GM12878 (cell line): ENCODE measurements at regions not wholly inside any gene's neighbourhood (a gene's known extent, or its start where the extent isn't known, plus 50 kb on each side); places are given as distances from the start of the nearest gene placed in this dataset. TPM values are rescaled to one million over a fixed set of nuclear protein-coding genes. Genes with fewer than 3 reads are reported as not detected.

Source experiments
- ATAC-seq: fragments of 200-7000 bp; cut with Tn5 transposase; 3 replicates; pipeline ENCODE4 v1.9.1; 2020; ENCODE audit warnings: mild to moderate bottlenecking, moderate library complexity
- BruUV-seq: library from RNA; stranded (reverse); fragments of 400-500 nt; replicated peaks from 2 replicates; lab custom pipeline; 2021; lab: Mats Ljungman, UMichigan
- CTCF ChIA-PET: fragments of 300-600 bp; sonication (Branson Sonifier 250); formaldehyde crosslinking; extraction: SDS; loops from one replicate; lab custom pipeline; 2021; ENCODE audit warnings: inconsistent platforms; lab: Yijun Ruan, JAX
- POLR2A ChIA-PET: fragments of 350-600 bp; formaldehyde crosslinking; extraction: SDS; loops from one replicate; lab custom pipeline; 2021; ENCODE audit warnings: inconsistent platforms; lab: Charles Lee
- RAD21 ChIA-PET: fragments of 300-600 bp; sonication (Branson Sonifier 250); formaldehyde crosslinking; loops from one replicate; lab custom pipeline; 2023; ENCODE audit warnings: antibody characterized with exemption; ENCODE audit not compliant: unreplicated experiment; lab: Charles Lee
- SMC1A ChIA-PET: fragments of 300-600 bp; sonication (Branson Sonifier 250); formaldehyde crosslinking; loops from one replicate; lab custom pipeline; 2023; ENCODE audit not compliant: unreplicated experiment, uncharacterized antibody; lab: Charles Lee
- DNase-seq: peaks from one replicate; pipeline ENCODE4 v3.0.0-alpha.2; 2011; ENCODE audit warnings: low read depth, low spot score
- FAIRE-seq: peaks from 3 replicates; lab custom pipeline; 2011; peaks lifted over from hg19 to GRCh38; lab: Jason Lieb, UNC
- H2AFZ ChIP-seq: 2 replicates; pipeline ENCODE4 v1.6.0; 2011; ENCODE audit warnings: low read depth, low read length, control low read depth; ENCODE audit not compliant: control insufficient read depth
- H3K27ac ChIP-seq: 2 replicates; pipeline ENCODE4 v1.5.1; 2011; ENCODE audit warnings: control low read depth; ENCODE audit not compliant: control insufficient read depth, insufficient read depth
- H3K27me3 ChIP-seq, 2 experiments: replicated peaks in 1 of 2; 2 replicates each; pipeline versions ENCODE4 v1.6.0 to v1.6.1; 2011; ENCODE audit warnings: low read length in 1 of 2; ENCODE audit not compliant: control insufficient read depth in 2 of 2, insufficient read depth in 2 of 2
- H3K36me3 ChIP-seq, 2 experiments: 2 replicates each; pipeline ENCODE4 v1.5.1; 2011; ENCODE audit warnings: low read length in 1 of 2; ENCODE audit not compliant: control insufficient read depth in 2 of 2, insufficient read depth in 2 of 2
- H3K4me1 ChIP-seq: 2 replicates; pipeline ENCODE4 v1.6.1; 2011; ENCODE audit warnings: mild to moderate bottlenecking, low read length, moderate library complexity, mixed read lengths; ENCODE audit not compliant: control insufficient read depth, insufficient read depth
- H3K4me2 ChIP-seq: 2 replicates; pipeline ENCODE4 v1.6.0; 2011; ENCODE audit warnings: control low read depth; ENCODE audit not compliant: control insufficient read depth, insufficient read depth
- H3K4me3 ChIP-seq: fragments of 200-600 bp; sonication (generic); 2 replicates; pipeline ENCODE4 v1.5.1; 2016
- H3K79me2 ChIP-seq: 2 replicates; pipeline ENCODE4 v1.6.0; 2011; ENCODE audit warnings: low read length; ENCODE audit not compliant: control insufficient read depth, insufficient read depth
- H3K9ac ChIP-seq: 2 replicates; pipeline ENCODE4 v1.8.0; 2011; ENCODE audit warnings: low read length, control low read depth, mixed read lengths; ENCODE audit not compliant: control insufficient read depth, insufficient read depth
- H3K9me3 ChIP-seq: replicated peaks from 3 replicates; pipeline ENCODE4 v1.5.1; 2011; ENCODE audit warnings: mild to moderate bottlenecking, low read length; ENCODE audit not compliant: control insufficient read depth, insufficient read depth
- H4K20me1 ChIP-seq: 2 replicates; pipeline ENCODE4 v1.6.0; 2011; ENCODE audit not compliant: control insufficient read depth, insufficient read depth
- ZNF622 ChIP-seq: fragments of 450-650 bp; IDR thresholded peaks from 2 replicates; pipeline ENCODE4 v1.6.1; 2017; ENCODE audit warnings: mild to moderate bottlenecking, inconsistent platforms
- WGBS: methylation state at CpG from one replicate; pipeline ENCODE4 v1.1.6; 2016; ENCODE audit warnings: low lambda C conversion rate; ENCODE audit not compliant: insufficient replicate concordance, insufficient coverage; ENCODE audit errors: missing lambda C conversion rate; 5-methylcytosine and 5-hydroxymethylcytosine counted together
- in situ Hi-C: fragments of 300-500 bp; cut with MboI; formaldehyde crosslinking; loops from 9 replicates; pipeline ENCODE4 v1.14.3; 2018; ENCODE audit warnings: mixed read lengths
- intact Hi-C: fragments of 100-400 bp; cut with micrococcal nuclease; formaldehyde crosslinking; loops from one replicate; pipeline ENCODE4 v1.14.2; 2022; ENCODE audit not compliant: unreplicated experiment
- small RNA-seq: library from RNA; depleted of rRNA; stranded (forward); fragments of <200 nt; gene quantifications from one replicate; pipeline ENCODE3, GENCODE V24; 2014

DNA sequence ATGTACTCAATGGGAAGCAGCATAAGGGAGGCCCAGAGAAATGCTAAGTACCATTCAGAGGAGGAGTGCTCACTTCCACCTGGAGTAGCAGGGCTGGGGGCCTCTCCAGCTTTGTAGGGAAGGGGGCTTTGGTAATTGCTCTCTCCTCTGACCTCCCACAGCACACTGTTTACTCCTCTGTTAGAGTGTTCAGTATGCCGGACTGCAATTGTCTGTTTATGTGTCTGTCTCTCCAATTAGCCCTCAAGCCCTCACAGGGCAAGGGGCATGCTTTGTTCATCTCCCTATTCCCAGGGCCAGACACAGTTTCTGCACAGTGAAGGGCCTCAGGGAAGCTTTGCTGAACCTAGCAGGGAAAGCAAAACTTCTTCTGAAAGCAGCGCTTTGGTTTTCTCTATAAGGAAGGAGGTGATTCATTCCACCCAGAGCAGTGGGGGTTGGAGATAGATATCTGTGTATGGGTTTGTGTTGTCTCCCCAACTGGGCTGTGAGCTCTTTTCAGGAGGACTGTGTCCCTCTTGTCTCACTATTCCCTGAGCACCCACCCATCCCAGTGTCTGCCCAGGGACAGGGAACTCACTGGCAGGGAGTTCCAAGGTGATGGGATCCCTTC, 50.0 kb upstream of the VMA21 start:
- peaks cover 0 to 2% of the 10 kb centered on the region in 2 experiments; a peak in 1 of 4 replicates for H3K27me3 ChIP-seq
- no TSS peak for BruUV-seq
- CTCF ChIA-PET, result interaction anchor here (1.3 kb wide), 1 partner anchor 13 kb away, joined by 4 read pairs; no protein-coding TSS in a partner anchor
- WGBS, result 44% methylated on average over 2 of the region's 2 CpGs
- intact Hi-C loops, result no loop called here
- no peak overlapping the region for H3K4me2 ChIP-seq
- no peak overlapping the region for H2AFZ ChIP-seq
- H3K4me1 ChIP-seq, result no peaks in the 10 kb centered on the region
- ATAC-seq, result no peak
- no peak overlapping the region for H3K27ac ChIP-seq
- POLR2A ChIA-PET, result no interaction called here
- in situ Hi-C loops, result no loop called here
- SMC1A ChIA-PET, result no interaction called here
- H4K20me1 ChIP-seq, result no peaks in the 10 kb centered on the region
- H3K9ac ChIP-seq, result no peak overlapping the region
- no peak for FAIRE-seq
- no peak overlapping the region for H3K4me3 ChIP-seq
- no peaks in the 10 kb centered on the region for H3K36me3 ChIP-seq
- TF ChIP-seq ZNF622, result no peak
- DNase-seq, result no peak
- H3K79me2 ChIP-seq, result no peaks in the 10 kb centered on the region
- RAD21 ChIA-PET, result no interaction called here
- H3K9me3 ChIP-seq, result no peaks in the 10 kb centered on the region

Small RNAs in the stretch of these regions (small RNA-seq; reads per million reads assigned to genes)
- gene RF00017, result not detected
